KMS-11 (cell line): ENCODE measurements at regions not wholly inside any gene's neighbourhood (a gene's known extent, or its start where the extent isn't known, plus 50 kb on each side); places are given as distances from the start of the nearest gene placed in this dataset.

Experiments used
- H2AFZ ChIP-seq: fragments of 200-600 bp; sonication (generic); 2 replicates; pipeline ENCODE4 v1.6.1; 2016; ENCODE audit warnings: antibody characterized with exemption, mixed run types, low read depth
- H3K27ac ChIP-seq: fragments of 200-600 bp; sonication (generic); 2 replicates; pipeline ENCODE4 v1.6.1; 2016; ENCODE audit warnings: mild to moderate bottlenecking, mixed run types
- H3K27me3 ChIP-seq: fragments of 200-600 bp; sonication (generic); 2 replicates; pipeline ENCODE4 v1.6.1; 2017; ENCODE audit warnings: mild to moderate bottlenecking, low read depth, mixed run types, moderate library complexity; ENCODE audit not compliant: insufficient read depth
- H3K36me3 ChIP-seq: fragments of 200-600 bp; sonication (generic); 2 replicates; pipeline ENCODE4 v1.6.1; 2017; ENCODE audit warnings: mild to moderate bottlenecking, mixed run types; ENCODE audit not compliant: insufficient read depth
- H3K4me1 ChIP-seq: fragments of 200-600 bp; sonication (generic); 2 replicates; pipeline ENCODE4 v1.6.1; 2016; ENCODE audit warnings: mild to moderate bottlenecking, low read depth, mixed run types; ENCODE audit not compliant: poor library complexity, severe bottlenecking
- H3K4me2 ChIP-seq: fragments of 200-600 bp; sonication (generic); 2 replicates; pipeline ENCODE4 v1.7.0; 2016; ENCODE audit warnings: mild to moderate bottlenecking, mixed run types
- H3K4me3 ChIP-seq: fragments of 200-600 bp; sonication (generic); IDR thresholded peaks from 2 replicates; pipeline ENCODE4 v1.6.1; 2017; ENCODE audit warnings: low read depth, low read length, mixed read lengths; ENCODE audit not compliant: insufficient read depth
- H3K79me2 ChIP-seq: fragments of 200-600 bp; sonication (generic); 2 replicates; pipeline ENCODE4 v1.6.1; 2016; ENCODE audit warnings: low read depth, mixed run types; ENCODE audit not compliant: insufficient read depth
- H3K9ac ChIP-seq: fragments of 200-600 bp; sonication (generic); 2 replicates; pipeline ENCODE4 v1.6.1; 2016; ENCODE audit warnings: mild to moderate bottlenecking, mixed run types
- H4K20me1 ChIP-seq: fragments of 200-600 bp; sonication (generic); 2 replicates; pipeline ENCODE4 v1.6.1; 2016; ENCODE audit warnings: mild to moderate bottlenecking, mixed run types; ENCODE audit not compliant: insufficient read depth
- CTCF ChIP-seq: fragments of 200-600 bp; sonication (generic); conservative IDR thresholded peaks from 2 replicates; pipeline ENCODE4 v1.6.1; 2017; ENCODE audit warnings: low read depth, mild to moderate bottlenecking, antibody characterized with exemption, low read length, moderate library complexity, mixed read lengths

GRCh38 chr15:70245932-70246622 is 148.4 kb upstream of the TLE3 start:
- Histone ChIP-seq H3K9ac (no peak overlapping the region), H3K27me3 (no peaks in the 10 kb centered on the region), H3K4me2 (no peak overlapping the region), H2AFZ (no peak overlapping the region), H4K20me1 (no peaks in the 10 kb centered on the region), H3K27ac (no peak overlapping the region), H3K79me2 (no peaks in the 10 kb centered on the region), H3K4me1 (peaks cover 22% of the 10 kb centered on the region), H3K4me3 (no peak overlapping the region), H3K36me3 (no peaks in the 10 kb centered on the region)
- TF ChIP-seq CTCF: no peak

DNA sequence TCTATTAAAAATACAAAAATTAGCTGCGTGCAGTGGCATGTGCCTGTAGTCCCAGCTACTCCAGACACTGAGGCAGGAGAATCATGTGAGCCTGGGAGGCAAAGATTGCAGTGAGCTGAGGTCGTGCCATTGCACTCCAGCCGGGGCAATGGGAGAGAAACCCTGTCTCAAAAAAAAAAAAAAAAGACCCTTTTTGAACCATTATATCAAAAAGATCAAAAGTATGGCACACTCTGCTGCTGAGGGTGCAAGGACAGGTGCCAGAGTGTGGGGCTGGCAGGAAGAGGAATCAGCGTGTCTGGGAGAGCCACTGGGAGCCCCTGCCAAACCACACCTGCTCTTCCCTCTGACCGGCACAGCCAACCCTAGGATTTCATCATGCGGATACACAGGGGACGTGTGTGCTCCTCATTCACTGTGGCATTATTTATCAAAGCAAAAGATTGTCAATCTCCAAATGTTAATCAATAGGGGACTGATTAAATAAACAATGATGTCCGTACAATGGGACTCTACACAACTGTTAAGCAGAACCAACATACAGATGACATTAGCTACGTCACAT is 147.3 kb upstream of the TLE3 start:
- no peaks in the 10 kb centered on the region for H4K20me1 ChIP-seq
- H3K36me3 ChIP-seq: no peaks in the 10 kb centered on the region
- peaks cover 22% of the 10 kb centered on the region for H3K4me1 ChIP-seq
- H3K27ac ChIP-seq: no peak overlapping the region
- no peak overlapping the region for H3K4me2 ChIP-seq
- TF ChIP-seq CTCF: no peak
- H2AFZ ChIP-seq: no peak overlapping the region
- no peaks in the 10 kb centered on the region for H3K79me2 ChIP-seq
- H3K4me3 ChIP-seq: no peak overlapping the region
- no peaks in the 10 kb centered on the region for H3K27me3 ChIP-seq
- H3K9ac ChIP-seq: no peak overlapping the region

DNA sequence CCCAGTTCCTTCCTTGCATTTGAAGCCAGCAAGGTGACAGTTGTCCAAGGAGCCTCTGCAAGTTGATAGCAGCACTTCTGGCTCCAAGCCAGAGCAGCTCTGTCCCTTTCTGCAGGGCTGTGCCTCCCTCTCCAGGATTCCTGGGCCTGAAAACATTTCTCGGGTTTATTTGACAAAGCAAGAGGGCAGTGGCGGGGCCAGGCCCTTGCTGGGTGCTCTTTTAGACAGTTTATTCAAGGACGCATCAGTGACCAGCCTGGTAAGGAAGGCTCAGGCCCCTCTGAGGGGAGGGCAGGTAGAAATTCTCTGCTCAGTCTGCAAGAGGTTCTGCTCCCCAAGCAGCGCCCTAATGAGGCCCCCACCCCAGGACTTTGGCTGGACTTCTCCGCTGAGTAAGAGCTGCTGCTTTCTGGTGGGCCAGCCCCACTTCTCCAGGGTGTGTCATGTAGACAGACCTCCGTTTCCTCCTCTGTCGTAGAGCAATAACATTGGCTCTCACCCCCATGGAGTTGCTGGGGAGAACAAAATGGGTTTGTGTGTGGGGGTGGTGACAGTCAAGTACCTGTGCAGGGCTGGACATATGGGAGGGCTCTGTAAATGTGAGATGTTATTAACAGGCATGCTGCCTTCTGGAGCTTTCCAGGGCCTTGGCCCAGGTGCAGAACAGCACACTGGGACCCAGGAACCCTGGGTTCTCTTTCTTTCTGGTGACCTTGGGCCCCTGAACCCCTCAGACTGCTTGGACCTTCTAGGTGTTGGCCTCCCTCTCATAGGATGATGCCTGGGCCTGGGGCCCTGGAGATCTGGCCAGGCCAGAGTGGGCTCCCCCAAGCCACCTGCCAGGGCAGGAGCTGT is 146.2 kb upstream of the TLE3 start:
- Histone ChIP-seq H3K4me2 (no peak overlapping the region), H2AFZ (no peak overlapping the region), H3K27ac (no peak overlapping the region), H3K4me1 (peaks cover 21% of the 10 kb centered on the region), H3K79me2 (no peaks in the 10 kb centered on the region), H3K4me3 (no peak overlapping the region), H3K36me3 (no peaks in the 10 kb centered on the region), H4K20me1 (no peaks in the 10 kb centered on the region), H3K9ac (no peak overlapping the region), H3K27me3 (no peaks in the 10 kb centered on the region)
- no peak for TF ChIP-seq CTCF

DNA sequence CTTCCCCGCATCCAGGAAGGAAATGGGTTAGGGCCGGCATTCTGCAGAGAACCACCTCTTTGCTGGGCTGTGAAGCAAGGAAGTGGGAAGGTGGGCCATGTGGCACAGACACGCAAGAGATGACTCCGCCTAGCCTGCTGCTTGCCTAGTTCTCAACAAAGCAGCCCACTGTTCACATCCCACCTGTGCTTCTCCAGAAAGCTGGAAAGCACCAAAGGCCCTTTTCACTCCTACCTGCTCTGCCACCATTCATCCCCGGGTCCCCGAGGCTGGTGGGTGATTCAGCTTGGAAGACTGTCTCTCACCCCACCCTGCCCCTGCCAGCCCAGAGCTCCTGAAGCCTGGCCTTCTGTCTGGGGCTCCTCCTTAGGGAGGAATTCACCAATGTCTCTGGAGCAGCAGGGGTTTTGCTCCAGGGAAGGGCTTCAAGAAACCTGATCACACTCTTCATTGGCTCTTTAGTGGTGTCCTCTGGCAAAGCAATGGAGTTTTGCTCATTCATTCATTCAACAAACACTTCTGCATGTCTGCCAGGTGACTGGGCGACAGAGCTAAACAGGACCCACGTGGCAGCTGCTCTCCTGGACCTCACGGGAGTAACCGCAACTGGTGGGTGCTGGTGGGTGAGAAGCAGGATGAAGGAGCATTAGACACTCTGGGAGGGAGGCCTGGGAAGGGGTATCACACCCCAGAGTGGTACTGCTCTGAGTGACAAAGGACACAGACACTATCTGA is 145.4 kb upstream of the TLE3 start:
- Histone ChIP-seq H3K27me3 (no peaks in the 10 kb centered on the region), H3K4me3 (no peak overlapping the region), H3K9ac (no peak overlapping the region), H4K20me1 (no peaks in the 10 kb centered on the region), H2AFZ (no peak overlapping the region), H3K4me2 (no peak overlapping the region), H3K4me1 (peaks cover 13% of the 10 kb centered on the region), H3K36me3 (no peaks in the 10 kb centered on the region), H3K27ac (no peak overlapping the region), H3K79me2 (no peaks in the 10 kb centered on the region)
- no peak for TF ChIP-seq CTCF
